HG03460 (cell line): ENCODE measurements at regions not wholly inside any gene's neighbourhood (a gene's known extent, or its start where the extent isn't known, plus 50 kb on each side); places are given as distances from the start of the nearest gene placed in this dataset.

Source experiments
- ATAC-seq: cut with Tn5 transposase; IDR thresholded peaks from one replicate; pipeline ENCODE4 v1.9.1; 2021; ENCODE audit not compliant: unreplicated experiment

GRCh38 chr3:116848248-116848829 lies 138.8 kb downstream of the TUSC7 start:
- no peak for ATAC-seq

DNA sequence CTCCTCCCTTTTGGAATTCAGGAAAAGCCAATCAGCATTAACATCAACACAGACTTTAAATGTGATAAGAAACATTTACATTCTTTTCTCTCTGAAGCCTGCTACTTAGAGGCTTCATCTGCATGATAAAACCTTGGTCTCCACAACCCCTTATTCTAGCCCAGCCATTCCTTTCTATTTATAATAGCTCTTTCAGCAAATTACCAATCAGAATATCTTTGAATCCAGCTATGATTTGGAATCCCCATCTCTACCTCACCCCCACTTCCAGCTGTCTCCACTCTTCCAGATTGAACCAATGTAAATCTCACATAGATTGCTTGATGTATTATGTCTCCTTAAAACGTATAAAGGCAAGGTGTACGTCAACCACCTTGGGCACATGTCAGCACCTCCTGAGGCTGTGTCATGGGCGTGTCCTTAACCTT lies 139.7 kb downstream of the TUSC7 start:
- no peak for ATAC-seq

GRCh38 chr3:116852803-116853202 lies 143.2 kb downstream of the TUSC7 start:
- ATAC-seq = no peak

DNA sequence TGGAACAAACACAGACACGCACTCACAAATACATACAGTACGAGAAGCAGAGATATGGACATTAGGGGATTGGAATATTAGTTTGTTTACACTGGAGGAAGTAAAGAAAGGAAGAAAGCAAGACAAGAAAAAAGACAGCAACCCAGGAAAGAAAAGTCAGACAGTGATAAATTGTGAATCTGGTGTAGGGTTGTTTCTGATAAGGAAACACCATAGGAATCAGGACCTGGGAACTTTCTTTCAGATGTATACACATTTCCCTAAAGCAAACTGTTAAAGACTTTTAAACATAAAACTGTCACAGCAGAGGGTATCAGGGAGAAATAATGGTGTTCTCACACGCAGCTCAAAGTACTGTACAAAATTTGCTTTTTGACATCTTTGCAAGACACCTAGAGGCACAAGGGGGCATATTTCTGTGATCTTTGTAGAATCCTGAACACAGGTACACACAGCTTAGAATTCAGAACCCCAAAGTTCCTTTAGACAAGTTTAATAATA lies 153.7 kb downstream of the TUSC7 start:
- ATAC-seq = no peak

DNA sequence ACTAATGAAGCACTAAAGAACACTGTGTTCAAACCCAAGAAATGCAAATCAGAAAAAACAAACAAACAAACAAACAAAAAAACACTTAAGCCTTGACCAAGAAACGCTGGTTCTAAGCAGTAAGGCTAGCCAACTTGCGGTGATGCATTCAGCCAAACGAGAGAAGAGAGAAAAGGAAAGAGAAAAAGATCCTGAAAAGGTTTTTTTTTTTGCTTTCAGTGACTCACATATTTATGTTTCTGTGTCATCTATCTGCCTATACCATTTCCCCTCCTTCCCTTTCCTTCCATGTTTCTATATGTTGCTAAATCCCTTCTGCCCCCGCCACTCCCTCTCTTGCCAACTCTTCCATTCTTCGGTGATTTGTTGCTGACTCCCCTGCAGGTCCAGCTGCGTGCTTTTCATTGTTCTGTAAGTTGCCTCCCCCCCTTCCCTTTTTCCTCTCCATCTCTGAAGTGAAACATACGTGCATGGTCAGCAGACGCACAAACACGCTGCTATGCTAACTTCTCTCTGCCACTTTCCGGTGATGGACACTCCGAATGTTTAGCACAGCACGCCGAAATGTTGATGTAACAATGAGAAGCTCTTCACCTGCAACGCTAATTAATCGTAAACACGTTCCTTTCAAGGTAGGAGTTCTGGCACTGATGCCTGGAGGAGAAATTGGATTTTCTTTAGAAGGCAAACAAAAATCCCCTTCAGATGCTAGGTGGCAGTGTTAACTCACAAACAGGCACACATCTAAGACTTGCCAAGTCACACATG lies 154.4 kb downstream of the TUSC7 start:
- no peak for ATAC-seq

DNA sequence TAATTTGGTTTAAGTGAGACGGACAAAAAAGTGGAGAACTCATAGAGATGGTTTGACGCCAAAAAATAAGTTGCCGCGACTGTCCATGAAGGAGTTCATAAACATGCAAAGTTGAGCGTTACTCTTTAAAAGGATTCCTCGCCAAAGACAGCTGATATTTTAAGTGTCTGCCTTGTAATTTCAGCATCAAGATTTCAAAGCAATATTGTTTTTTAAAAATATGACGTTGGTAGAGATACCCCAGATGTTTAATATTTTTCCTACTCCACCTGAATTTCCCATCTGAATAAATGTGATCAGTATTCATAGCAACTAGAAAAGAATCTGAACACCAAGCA lies 155.0 kb downstream of the TUSC7 start:
- no peak for ATAC-seq

GRCh38 chr3:116870379-116870778 lies 160.8 kb downstream of the TUSC7 start:
- ATAC-seq = no peak

DNA sequence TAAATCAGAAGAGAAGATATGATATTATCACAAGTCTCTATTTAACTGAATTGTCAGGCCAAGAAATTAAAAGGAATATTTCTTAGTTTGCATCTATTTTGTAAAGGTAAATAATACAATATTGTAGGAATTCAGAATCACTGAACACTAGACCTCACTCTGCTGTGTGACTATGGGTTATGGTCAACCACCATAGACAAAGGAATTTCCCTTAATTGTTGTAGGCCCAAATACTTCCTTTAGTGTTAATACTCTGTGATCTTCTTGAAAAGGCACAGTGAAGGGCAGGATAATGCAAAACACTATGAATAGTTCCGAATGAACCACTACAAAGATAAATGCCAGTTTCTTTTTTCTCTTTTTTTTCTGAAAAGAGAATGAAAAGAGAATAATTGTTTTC lies 162.3 kb downstream of the TUSC7 start:
- ATAC-seq = no peak

- ATAC-seq = no peak
Measured at GRCh38 chr3:116872688-116873087, 163.1 kb downstream of the TUSC7 start.

GRCh38 chr3:116873142-116873541 lies 163.6 kb downstream of the TUSC7 start:
- no peak for ATAC-seq

DNA sequence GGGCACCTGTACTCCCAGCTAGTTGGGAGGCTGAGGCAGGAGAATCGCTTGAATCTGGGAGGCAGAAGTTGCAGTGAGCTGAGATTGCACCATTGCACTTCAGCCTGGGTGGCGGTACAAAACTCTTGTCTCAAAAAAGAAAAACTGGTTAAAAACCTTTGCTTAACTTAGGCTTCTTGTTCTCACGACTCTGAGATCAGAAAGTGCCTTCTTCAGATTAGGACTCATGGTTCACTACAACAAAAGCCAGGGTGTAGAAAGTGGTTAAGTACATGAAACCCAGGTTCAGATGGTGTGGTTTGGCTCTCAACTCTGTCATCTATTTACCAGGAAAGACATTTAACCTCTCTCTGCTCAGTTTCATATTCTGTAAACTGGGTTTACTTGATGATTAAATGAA lies 168.4 kb downstream of the TUSC7 start:
- ATAC-seq = peak; percentile 94

DNA sequence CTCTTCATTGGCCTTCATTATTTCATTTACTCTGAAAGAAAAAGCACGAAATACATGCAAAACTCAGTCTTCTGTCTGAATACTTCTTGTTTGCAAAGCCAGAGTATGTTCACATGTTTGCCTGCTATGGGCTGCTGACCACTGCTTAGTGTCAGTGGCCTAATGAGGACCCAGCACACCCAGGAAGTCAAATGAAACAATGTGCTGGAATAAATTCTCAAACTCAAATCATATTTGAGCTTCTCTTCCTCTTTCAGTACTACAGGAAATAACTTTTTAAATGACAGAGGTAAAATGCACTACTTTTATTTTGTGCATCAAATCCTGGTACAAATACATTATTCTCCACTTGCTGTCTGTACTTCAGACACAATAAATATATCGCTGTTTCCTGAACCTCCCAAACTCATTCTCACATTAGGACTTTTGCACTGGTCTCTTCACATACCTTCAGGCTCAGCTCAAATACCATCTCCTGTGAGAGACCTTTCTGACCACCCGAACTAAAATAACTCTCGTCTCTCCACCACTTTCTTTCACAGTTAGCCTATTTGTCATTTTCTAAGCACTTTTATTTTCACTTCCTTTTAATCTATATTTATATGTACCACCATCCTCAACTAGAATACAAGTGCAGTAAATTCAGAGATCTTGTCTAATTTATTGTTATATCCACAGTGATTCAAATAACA lies 176.8 kb downstream of the TUSC7 start:
- peak; percentile 81 for ATAC-seq

DNA sequence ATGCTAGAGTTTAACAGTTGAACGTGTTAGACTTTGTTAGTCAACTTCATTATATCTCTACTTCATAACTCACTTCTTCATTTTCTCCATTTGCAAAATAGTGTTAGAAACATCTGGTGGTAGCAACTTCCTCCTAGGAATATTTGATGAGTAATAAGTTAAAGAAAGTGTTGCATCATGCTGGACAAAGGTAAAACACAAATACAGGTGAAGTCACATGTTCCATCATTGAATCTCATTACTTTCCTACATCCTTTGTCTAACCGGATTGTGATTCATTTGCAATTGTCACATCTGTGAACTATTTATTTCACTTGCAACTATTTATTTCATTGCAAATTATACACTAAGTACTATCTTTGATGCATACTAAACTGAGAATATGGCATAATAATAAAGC lies 186.5 kb downstream of the TUSC7 start:
- no peak for ATAC-seq

- ATAC-seq = no peak
Measured at GRCh38 chr3:116897382-116897781, 187.8 kb downstream of the TUSC7 start.

DNA sequence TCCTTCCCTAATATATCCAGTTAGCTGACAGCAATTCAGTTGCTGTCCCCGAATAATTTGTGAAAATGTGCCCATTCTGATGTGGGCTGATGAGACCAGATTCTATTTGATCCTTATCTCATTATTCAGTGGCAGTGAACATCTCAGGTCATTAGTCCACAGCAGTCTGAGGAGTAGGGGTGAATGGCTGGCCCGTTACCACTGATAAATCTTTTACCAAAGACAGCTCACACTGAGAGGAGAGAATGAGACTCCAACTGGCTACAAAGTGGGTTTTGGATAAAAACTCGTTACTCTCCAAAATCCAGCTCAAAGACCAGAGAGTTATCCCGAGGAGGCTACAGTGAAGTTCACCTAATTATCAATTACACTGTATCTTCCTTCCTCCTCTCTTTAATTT lies 189.7 kb downstream of the TUSC7 start:
- no peak for ATAC-seq

GRCh38 chr3:116905334-116905733 lies 195.8 kb downstream of the TUSC7 start:
- no peak for ATAC-seq

DNA sequence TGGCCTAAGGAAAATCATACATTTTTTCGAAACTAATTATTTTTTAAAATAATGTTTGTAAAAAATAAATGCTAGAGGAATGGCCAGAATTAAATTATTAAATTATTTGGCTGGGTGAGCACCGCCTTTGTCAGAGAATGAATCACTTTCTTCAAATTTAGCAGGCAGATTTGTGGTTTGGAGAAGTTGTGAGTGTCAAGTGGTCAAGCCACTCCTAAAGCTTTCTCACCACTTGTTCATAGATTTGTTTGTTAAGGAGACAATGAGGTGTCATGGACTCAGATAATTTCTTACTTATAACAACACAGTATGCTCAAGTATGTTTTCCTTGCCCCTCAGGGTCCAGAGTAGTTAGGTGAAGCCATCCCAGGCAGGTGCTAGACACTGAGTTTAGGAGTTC lies 196.2 kb downstream of the TUSC7 start:
- ATAC-seq = no peak

DNA sequence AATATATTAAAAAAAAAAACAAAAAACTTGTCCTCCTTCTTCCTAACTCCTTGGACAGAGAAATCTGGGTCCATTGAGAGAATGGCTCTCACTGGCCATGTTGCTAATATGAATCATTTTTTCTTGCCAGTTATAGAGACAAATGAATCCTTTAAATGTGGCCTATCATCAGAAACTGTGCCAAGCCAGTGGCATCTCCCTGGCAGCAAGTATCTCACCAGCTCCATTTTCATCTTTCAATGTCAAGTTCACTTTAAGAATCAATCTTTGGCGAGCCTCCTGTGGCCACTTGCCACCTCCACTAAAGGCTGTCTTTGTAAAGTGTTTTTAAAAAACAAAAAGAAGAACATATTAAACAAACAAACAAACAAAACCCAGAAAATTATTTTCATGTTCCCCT lies 202.5 kb downstream of the TUSC7 start:
- ATAC-seq = no peak

DNA sequence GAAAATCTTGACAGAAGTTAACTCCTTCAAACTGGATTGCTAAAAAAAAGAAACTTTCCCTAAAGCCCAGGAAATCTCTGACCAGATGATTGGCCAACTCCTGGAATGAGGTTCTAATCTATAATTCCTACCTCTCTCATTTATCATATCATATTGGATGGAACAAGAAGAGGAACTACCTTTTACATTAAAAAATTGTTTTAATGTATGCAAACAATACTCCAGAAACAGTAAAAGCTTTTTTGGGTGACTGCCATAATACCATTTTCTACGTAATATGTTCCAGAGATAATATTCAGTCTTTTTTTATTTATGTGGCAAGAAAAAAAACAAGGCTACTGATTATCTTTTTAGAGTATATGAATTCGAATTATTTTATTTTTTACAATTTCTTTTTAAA lies 204.4 kb downstream of the TUSC7 start:
- no peak for ATAC-seq

- no peak for ATAC-seq
Measured at GRCh38 chr3:116916836-116917235, 207.3 kb downstream of the TUSC7 start.

DNA sequence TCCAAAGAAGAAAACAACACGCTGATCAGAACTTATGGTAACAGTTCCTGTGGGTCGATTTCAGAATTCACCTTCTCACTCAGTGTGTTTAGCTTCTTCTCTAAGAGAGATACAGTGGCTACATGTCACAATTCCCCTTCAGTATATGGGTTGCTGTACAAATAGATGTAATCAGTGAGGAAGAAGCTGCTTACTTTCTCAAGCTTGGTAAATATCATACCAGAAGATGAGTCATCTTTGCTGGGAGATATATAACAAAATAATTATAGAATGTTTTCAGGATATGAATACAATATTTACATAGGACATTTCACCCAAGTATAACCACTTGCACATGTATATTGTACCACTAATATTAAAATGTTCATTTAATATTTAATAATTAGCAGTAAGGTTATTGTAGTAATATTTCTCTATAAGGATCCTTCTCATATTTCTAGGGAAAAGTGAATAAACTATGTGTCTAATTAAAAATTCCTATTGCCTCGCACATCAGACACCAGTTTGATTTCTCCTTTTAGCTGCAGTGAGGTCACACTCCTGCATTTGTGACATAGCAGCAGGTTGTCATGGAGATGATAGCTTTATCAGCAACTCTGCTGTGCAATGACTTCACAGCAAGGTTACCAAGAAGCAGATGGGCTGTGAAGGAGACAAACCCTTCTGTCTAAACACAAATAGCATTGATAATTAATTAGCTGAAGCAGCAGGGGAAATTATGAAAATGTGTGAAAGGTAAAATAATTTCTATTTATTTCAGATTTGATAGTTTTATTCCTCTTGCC lies 211.4 kb downstream of the TUSC7 start:
- no peak for ATAC-seq
